Neural crest cell (in vitro differentiated cells): ENCODE measurements at regions not wholly inside any gene's neighbourhood (a gene's known extent, or its start where the extent isn't known, plus 50 kb on each side); places are given as distances from the start of the nearest gene placed in this dataset.
"Not testable (repeated sequence)": the region's sequence is repeated elsewhere in the genome, so short reads cannot be mapped to it uniquely, and the experiment has no call there.

Experiments
- DNase-seq: peaks from one replicate; pipeline ENCODE4 v3.0.0; 2021; ENCODE audit warnings: low read depth, mixed read lengths, low spot score
- H3K27ac Mint-ChIP-seq: one replicate; pipeline ENCODE4 v1.8.0; 2021; ENCODE audit warnings: mild to moderate bottlenecking, mixed read lengths; ENCODE audit not compliant: unreplicated experiment
- H3K27me3 Mint-ChIP-seq: 2 replicates; pipeline ENCODE4 v1.8.0; 2021; ENCODE audit warnings: low read depth, mild to moderate bottlenecking, mixed read lengths
- H3K36me3 Mint-ChIP-seq: 2 replicates; pipeline ENCODE4 v1.8.0; 2021; ENCODE audit warnings: low read depth, mild to moderate bottlenecking, mixed read lengths
- H3K4me1 Mint-ChIP-seq: 2 replicates; pipeline ENCODE4 v1.8.0; 2021; ENCODE audit warnings: mixed read lengths
- H3K4me3 Mint-ChIP-seq: one replicate; pipeline ENCODE4 v1.8.0; 2021; ENCODE audit warnings: mild to moderate bottlenecking, mixed read lengths
- H3K9me3 Mint-ChIP-seq: 2 replicates; pipeline ENCODE4 v1.8.0; 2021; ENCODE audit warnings: mixed read lengths
- CTCF ChIP-seq: fragments of 200-600 bp; sonication (generic); conservative IDR thresholded peaks from 2 replicates; pipeline ENCODE4 v1.5.0; 2021; ENCODE audit warnings: antibody characterized with exemption, mild to moderate bottlenecking

GRCh38 chr15:96058103-96058851, 272.2 kb upstream of the NR2F2 start:
- Mint-ChIP-seq H3K27me3 (no peaks in the 10 kb centered on the region), H3K36me3 (no peaks in the 10 kb centered on the region), H3K4me3 (no peak overlapping the region), H3K4me1 (peaks cover 11% of the 10 kb centered on the region), H3K9me3 (peaks cover 17% of the 10 kb centered on the region), H3K27ac (no peak overlapping the region)
- no peak for DNase-seq
- no peak for TF ChIP-seq CTCF

GRCh38 chr15:96058852-96059103, 271.7 kb upstream of the NR2F2 start:
- H3K4me1 Mint-ChIP-seq, H3K27me3 Mint-ChIP-seq, H3K36me3 Mint-ChIP-seq, DNase-seq, H3K27ac Mint-ChIP-seq, H3K4me3 Mint-ChIP-seq: not testable (repeated sequence)
- H3K9me3 Mint-ChIP-seq, result peaks cover 17% of the 10 kb centered on the region

GRCh38 chr15:96060591-96060990, 269.9 kb upstream of the NR2F2 start:
- H3K4me3 Mint-ChIP-seq, H3K4me1 Mint-ChIP-seq, DNase-seq, H3K27me3 Mint-ChIP-seq, H3K36me3 Mint-ChIP-seq, H3K27ac Mint-ChIP-seq: not testable (repeated sequence)
- H3K9me3 Mint-ChIP-seq, result peaks cover 17% of the 10 kb centered on the region

GRCh38 chr15:96064351-96064756, 266.1 kb upstream of the NR2F2 start:
- Mint-ChIP-seq H3K27me3 (no peaks in the 10 kb centered on the region), H3K27ac (no peak overlapping the region), H3K4me1 (no peaks in the 10 kb centered on the region), H3K4me3 (no peak overlapping the region), H3K9me3 (peaks cover 8% of the 10 kb centered on the region), H3K36me3 (no peaks in the 10 kb centered on the region)
- no peak for DNase-seq
- no peak for TF ChIP-seq CTCF

GRCh38 chr15:96066126-96066525, 264.4 kb upstream of the NR2F2 start:
- peaks cover 5% of the 10 kb centered on the region for H3K4me1 Mint-ChIP-seq
- DNase-seq, result no peak
- no peak overlapping the region for H3K4me3 Mint-ChIP-seq
- no peaks in the 10 kb centered on the region for H3K27me3 Mint-ChIP-seq
- H3K9me3 Mint-ChIP-seq, result peaks cover 4% of the 10 kb centered on the region
- H3K36me3 Mint-ChIP-seq, result no peaks in the 10 kb centered on the region
- no peak for TF ChIP-seq CTCF
- no peak overlapping the region for H3K27ac Mint-ChIP-seq

- no peak for DNase-seq
- TF ChIP-seq CTCF, result no peak
- H3K9me3 Mint-ChIP-seq, result peaks cover 5% of the 10 kb centered on the region
- no peak overlapping the region for H3K27ac Mint-ChIP-seq
- no peak overlapping the region for H3K4me3 Mint-ChIP-seq
- peaks cover 5% of the 10 kb centered on the region for H3K4me1 Mint-ChIP-seq
- H3K27me3 Mint-ChIP-seq, result no peaks in the 10 kb centered on the region
- H3K36me3 Mint-ChIP-seq, result no peaks in the 10 kb centered on the region
Measured at GRCh38 chr15:96066852-96067495, 263.5 kb upstream of the NR2F2 start.
